ENCODE measurements at regions not wholly inside any gene's neighbourhood (a gene's known extent, or its start where the extent isn't known, plus 50 kb on each side); places are given as distances from the start of the nearest gene placed in this dataset.

DNA sequence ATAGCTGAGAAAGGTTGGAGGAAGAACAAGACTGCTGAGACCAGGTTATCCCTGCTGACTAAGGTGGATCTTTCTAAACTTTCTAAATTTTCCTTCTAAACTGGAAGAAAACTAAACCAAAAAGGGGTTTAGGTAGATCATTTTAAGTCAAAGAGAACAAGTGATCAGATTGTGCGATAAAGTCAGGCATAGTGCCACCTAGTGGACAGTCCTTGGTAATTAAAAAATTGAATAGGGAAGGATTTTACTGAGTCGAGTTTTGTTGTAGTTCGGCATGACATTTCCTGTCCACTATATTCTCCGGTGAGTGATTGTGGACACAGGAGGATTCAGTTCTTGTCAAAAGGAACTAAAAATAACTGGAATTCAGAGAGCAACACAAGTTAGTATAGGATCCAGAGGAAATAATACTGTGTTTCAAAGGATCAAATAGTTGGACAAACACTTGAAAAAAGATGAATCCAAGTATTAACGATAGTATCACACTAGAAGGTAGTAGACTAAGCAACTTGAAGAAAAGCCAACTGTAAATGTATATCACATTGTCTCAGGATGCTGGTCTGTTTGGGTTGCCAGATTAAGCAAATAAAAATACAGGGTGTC, 1236.4 kb downstream of the FAM181B start:
- no peaks in the 10 kb centered on the region for H3K36me3 ChIP-seq (ENCODE audit: insufficient read depth, insufficient read length, low read length)
- TF ChIP-seq SUZ12 (IDR thresholded peaks at IDR 0.05; ENCODE audit: extremely low read depth, insufficient read depth, insufficient read length) (no peak), YY1 (IDR thresholded peaks at IDR 0.05; ENCODE audit: insufficient read depth, insufficient read length) (no peak), ZNF274 (IDR thresholded peaks at IDR 0.05; ENCODE audit: low read depth, low read length) (no peak)
- H3K4me3 ChIP-seq (ENCODE audit: insufficient read length, low read depth), result no peak overlapping the region
- DNase-seq (ENCODE audit: low read depth, low spot score), result peak; percentile 35
- no peaks in the 10 kb centered on the region for H3K4me1 ChIP-seq (ENCODE audit: insufficient read depth, insufficient read length)
- no peaks in the 10 kb centered on the region for H3K9me3 ChIP-seq (ENCODE audit: insufficient read depth, low read length)
- no peaks in the 10 kb centered on the region for H3K27me3 ChIP-seq (ENCODE audit: insufficient read depth, insufficient read length)
- H3K9ac ChIP-seq (ENCODE audit: insufficient read length, low read depth), result no peak overlapping the region

DNA sequence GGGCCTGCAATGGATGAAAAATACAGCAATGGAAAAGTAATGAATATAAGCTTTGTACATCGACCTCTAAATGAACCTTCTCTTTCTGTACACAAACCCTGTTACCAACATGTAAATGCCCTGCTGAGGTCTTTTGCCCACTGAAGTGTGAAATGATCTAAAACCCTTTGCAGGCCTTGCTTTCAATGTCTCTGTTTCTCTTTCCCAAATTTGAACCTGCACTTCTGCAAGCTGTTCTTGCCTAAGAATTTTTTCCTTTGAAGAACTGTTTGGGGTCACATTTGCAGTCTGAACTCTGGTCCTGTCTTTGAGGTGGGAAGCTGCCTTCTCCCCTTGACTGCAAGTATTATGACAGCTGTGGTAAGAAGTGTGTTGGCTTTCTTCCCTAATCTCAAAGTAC, 1237.1 kb downstream of the FAM181B start:
- DNase-seq (ENCODE audit: low read depth, low spot score), result no peak
- Histone ChIP-seq H3K4me1 (ENCODE audit: insufficient read depth, insufficient read length) (no peaks in the 10 kb centered on the region), H3K27me3 (ENCODE audit: insufficient read depth, insufficient read length) (no peaks in the 10 kb centered on the region), H3K9me3 (ENCODE audit: insufficient read depth, low read length) (no peaks in the 10 kb centered on the region), H3K4me3 (ENCODE audit: insufficient read length, low read depth) (no peak overlapping the region), H3K36me3 (ENCODE audit: insufficient read depth, insufficient read length, low read length) (no peaks in the 10 kb centered on the region), H3K9ac (ENCODE audit: insufficient read length, low read depth) (no peak overlapping the region)
- no peak for TF ChIP-seq ZNF274 (IDR thresholded peaks at IDR 0.05; ENCODE audit: low read depth, low read length)
- TF ChIP-seq YY1 (IDR thresholded peaks at IDR 0.05; ENCODE audit: insufficient read depth, insufficient read length), result no peak
- no peak for TF ChIP-seq SUZ12 (IDR thresholded peaks at IDR 0.05; ENCODE audit: extremely low read depth, insufficient read depth, insufficient read length)

DNA sequence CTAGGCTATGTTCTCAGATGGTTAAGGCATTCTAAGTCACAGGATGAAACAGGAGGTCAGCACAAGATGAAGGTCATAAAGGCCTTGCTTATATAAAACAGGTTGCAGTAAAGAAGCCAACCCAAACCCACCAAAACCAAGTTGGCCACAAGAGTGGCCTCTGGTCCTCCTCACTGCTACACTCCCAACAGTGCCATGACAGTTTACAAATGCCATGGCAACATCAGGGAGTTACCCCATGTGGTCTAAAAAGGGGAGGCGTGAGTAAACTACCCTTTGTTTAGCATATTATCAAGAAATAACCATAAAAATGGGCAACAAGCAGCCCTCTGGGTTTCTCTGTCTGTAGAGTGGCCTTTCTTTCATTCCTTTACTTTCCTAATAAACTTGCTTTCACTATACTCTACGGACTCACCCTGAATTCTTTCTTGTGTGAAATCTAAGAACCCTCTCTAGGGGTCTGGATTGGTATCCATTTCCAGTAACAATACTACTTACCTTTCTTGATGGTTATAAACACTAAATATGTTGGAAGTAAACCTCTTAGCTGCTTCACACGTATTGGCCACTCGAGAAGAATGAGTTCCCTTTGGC, 1237.9 kb downstream of the FAM181B start:
- no peaks in the 10 kb centered on the region for H3K4me1 ChIP-seq (ENCODE audit: insufficient read depth, insufficient read length)
- H3K9me3 ChIP-seq (ENCODE audit: insufficient read depth, low read length), result no peaks in the 10 kb centered on the region
- no peaks in the 10 kb centered on the region for H3K27me3 ChIP-seq (ENCODE audit: insufficient read depth, insufficient read length)
- no peak for DNase-seq (ENCODE audit: low read depth, low spot score)
- no peak overlapping the region for H3K9ac ChIP-seq (ENCODE audit: insufficient read length, low read depth)
- no peak overlapping the region for H3K4me3 ChIP-seq (ENCODE audit: insufficient read length, low read depth)
- no peak for TF ChIP-seq YY1 (IDR thresholded peaks at IDR 0.05; ENCODE audit: insufficient read depth, insufficient read length)
- TF ChIP-seq ZNF274 (IDR thresholded peaks at IDR 0.05; ENCODE audit: low read depth, low read length), result no peak
- H3K36me3 ChIP-seq (ENCODE audit: insufficient read depth, insufficient read length, low read length), result no peaks in the 10 kb centered on the region

DNA sequence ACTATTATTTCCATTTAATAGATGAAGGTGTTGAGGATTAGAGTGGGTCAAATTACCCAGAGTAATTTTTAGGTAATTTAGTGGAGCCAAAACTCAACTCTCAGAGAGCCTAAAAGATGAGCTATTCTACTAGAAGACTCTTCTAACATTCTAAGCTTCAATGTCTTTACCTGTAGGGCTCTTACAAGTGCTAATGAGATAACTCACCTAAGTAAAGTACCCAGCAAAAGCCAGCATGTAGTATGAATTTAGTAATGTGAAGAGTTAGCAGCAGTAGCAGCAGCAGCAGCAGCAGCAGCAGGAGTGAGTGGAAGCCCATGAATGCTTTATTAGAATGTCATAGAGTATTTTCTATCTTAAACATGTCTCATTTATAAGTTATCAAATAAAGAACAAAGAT, 1239.2 kb downstream of the FAM181B start:
- TF ChIP-seq ZNF274 (IDR thresholded peaks at IDR 0.05; ENCODE audit: low read depth, low read length) (no peak), SUZ12 (IDR thresholded peaks at IDR 0.05; ENCODE audit: extremely low read depth, insufficient read depth, insufficient read length) (no peak), YY1 (IDR thresholded peaks at IDR 0.05; ENCODE audit: insufficient read depth, insufficient read length) (no peak)
- H3K9ac ChIP-seq (ENCODE audit: insufficient read length, low read depth), result no peak overlapping the region
- H3K9me3 ChIP-seq (ENCODE audit: insufficient read depth, low read length), result no peaks in the 10 kb centered on the region
- no peak for DNase-seq (ENCODE audit: low read depth, low spot score)
- no peaks in the 10 kb centered on the region for H3K27me3 ChIP-seq (ENCODE audit: insufficient read depth, insufficient read length)
- H3K4me1 ChIP-seq (ENCODE audit: insufficient read depth, insufficient read length), result no peaks in the 10 kb centered on the region
- no peak overlapping the region for H3K4me3 ChIP-seq (ENCODE audit: insufficient read length, low read depth)
- H3K36me3 ChIP-seq (ENCODE audit: insufficient read depth, insufficient read length, low read length), result no peaks in the 10 kb centered on the region

DNA sequence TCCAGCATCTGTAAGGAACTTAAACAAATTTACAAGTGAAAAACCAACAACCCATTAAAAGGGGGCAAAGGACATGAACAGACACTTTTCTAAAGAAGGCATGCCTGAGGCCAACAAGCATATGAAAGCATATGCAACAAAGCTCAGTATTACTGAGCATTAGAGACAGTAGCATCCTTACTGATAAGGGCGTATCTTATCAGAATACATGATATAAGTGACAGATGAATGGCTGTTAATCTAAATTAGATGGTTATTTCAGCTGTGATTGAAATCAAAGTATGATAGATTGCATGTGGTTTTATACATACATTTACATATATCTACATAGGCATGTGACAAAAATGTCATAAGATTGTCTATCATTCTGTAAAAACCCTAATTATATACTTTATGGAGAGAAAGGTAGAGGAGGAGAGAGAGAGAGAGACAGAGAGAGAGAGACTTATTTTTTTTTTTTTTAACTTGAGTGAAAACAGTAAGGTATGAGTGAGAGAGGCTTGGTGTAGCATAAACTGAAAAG, 1240.7 kb downstream of the FAM181B start:
- Histone ChIP-seq H3K9ac (ENCODE audit: insufficient read length, low read depth) (no peak overlapping the region), H3K27me3 (ENCODE audit: insufficient read depth, insufficient read length) (no peaks in the 10 kb centered on the region), H3K36me3 (ENCODE audit: insufficient read depth, insufficient read length, low read length) (no peaks in the 10 kb centered on the region), H3K4me1 (ENCODE audit: insufficient read depth, insufficient read length) (no peaks in the 10 kb centered on the region), H3K4me3 (ENCODE audit: insufficient read length, low read depth) (no peak overlapping the region), H3K9me3 (ENCODE audit: insufficient read depth, low read length) (no peaks in the 10 kb centered on the region)
- no peak for DNase-seq (ENCODE audit: low read depth, low spot score)
- TF ChIP-seq ZNF274 (IDR thresholded peaks at IDR 0.05; ENCODE audit: low read depth, low read length) (no peak), SUZ12 (IDR thresholded peaks at IDR 0.05; ENCODE audit: extremely low read depth, insufficient read depth, insufficient read length) (no peak), YY1 (IDR thresholded peaks at IDR 0.05; ENCODE audit: insufficient read depth, insufficient read length) (no peak)

DNA sequence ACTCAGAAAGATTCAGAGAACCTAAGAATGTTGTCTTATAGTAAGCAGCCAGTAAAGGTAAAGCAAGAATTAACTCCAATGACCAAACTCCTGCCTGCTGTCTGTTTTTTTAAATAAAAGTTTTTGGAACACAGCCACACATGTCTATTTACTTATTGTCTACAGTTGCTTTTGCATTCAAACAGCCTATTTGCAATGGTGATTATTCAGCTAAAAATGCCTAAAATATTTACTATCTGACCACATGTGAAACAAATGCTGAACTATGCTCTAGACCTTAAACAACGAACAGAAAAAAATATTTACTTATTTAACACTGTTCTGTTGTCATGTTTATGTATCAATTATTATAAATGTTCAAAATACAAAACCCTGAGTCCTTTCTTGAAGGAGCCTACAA, 1246.6 kb downstream of the FAM181B start:
- H3K9me3 ChIP-seq (ENCODE audit: insufficient read depth, low read length), result no peaks in the 10 kb centered on the region
- H3K4me3 ChIP-seq (ENCODE audit: insufficient read length, low read depth), result no peak overlapping the region
- no peaks in the 10 kb centered on the region for H3K27me3 ChIP-seq (ENCODE audit: insufficient read depth, insufficient read length)
- H3K36me3 ChIP-seq (ENCODE audit: insufficient read depth, insufficient read length, low read length), result no peaks in the 10 kb centered on the region
- no peaks in the 10 kb centered on the region for H3K4me1 ChIP-seq (ENCODE audit: insufficient read depth, insufficient read length)
- TF ChIP-seq ZNF274 (IDR thresholded peaks at IDR 0.05; ENCODE audit: low read depth, low read length), result no peak
- TF ChIP-seq YY1 (IDR thresholded peaks at IDR 0.05; ENCODE audit: insufficient read depth, insufficient read length), result no peak
- no peak for TF ChIP-seq SUZ12 (IDR thresholded peaks at IDR 0.05; ENCODE audit: extremely low read depth, insufficient read depth, insufficient read length)
- no peak for DNase-seq (ENCODE audit: low read depth, low spot score)
- H3K9ac ChIP-seq (ENCODE audit: insufficient read length, low read depth), result no peak overlapping the region

DNA sequence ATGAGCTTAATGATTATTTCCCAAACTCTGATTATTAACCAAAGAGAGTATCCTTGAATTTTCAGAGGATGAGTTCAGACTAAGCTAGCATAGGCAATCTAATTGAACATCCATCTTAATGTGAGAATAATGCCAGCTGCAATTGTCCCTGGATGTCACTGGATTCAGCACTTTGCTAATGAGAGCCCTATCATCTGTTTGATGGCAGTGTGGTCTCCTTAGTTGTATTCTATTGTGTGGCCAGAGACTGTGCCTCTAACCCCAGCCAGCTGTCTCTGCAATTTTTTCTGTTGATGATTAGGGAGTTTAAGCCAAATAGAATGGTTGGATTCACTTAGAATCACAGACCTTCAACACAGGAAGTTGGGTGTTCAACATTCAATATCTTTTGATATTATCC, 1249.5 kb downstream of the FAM181B start:
- Histone ChIP-seq H3K4me3 (ENCODE audit: insufficient read length, low read depth) (no peak overlapping the region), H3K4me1 (ENCODE audit: insufficient read depth, insufficient read length) (no peaks in the 10 kb centered on the region), H3K36me3 (ENCODE audit: insufficient read depth, insufficient read length, low read length) (no peaks in the 10 kb centered on the region), H3K27me3 (ENCODE audit: insufficient read depth, insufficient read length) (no peaks in the 10 kb centered on the region), H3K9ac (ENCODE audit: insufficient read length, low read depth) (no peak overlapping the region), H3K9me3 (ENCODE audit: insufficient read depth, low read length) (no peaks in the 10 kb centered on the region)
- no peak for DNase-seq (ENCODE audit: low read depth, low spot score)
- TF ChIP-seq ZNF274 (IDR thresholded peaks at IDR 0.05; ENCODE audit: low read depth, low read length), result no peak
- no peak for TF ChIP-seq YY1 (IDR thresholded peaks at IDR 0.05; ENCODE audit: insufficient read depth, insufficient read length)
